ENCODE measurements at regions not wholly inside any gene's neighbourhood (a gene's known extent, or its start where the extent isn't known, plus 50 kb on each side); places are given as distances from the start of the nearest gene placed in this dataset.

DNA sequence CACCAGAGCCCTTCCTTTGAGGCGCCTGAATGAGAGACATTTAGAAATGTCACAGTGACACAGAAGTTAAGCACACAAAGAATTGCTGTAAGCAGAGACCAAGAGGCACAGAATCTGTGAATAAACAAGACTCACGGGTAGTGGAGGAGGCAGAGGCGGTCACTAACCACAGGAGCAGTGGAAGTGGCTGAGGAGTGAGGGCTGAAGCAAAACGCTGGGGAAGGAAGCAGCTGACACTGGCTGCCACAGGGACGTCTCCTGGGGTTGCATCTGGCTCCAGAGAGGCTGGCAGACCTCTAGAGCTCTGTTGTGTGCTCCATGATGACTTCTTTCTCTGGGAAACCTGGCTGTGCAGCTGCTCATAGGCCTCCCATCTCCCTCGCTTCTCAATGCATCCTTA lies 65.0 kb upstream of the SLC2A12 start:
- Histone ChIP-seq H3K27ac (no peak overlapping the region), H3K9me3 (peaks cover 0 to 2% (median 0%) of the 10 kb centered on the region in 3 donors), H3K4me1 (no peaks in the 10 kb centered on the region), H3K27me3 (peaks cover 16% of the 10 kb centered on the region), H3K36me3 (no peaks in the 10 kb centered on the region), H3K4me3 (no peak overlapping the region)
- no peak for ATAC-seq
- WGBS, 2 donors (ENCODE audit: low coverage in 1 of 2), result 62 to 64% methylated on average over 5 to 6 of the region's 6 CpGs
- TF ChIP-seq, protein P1, sequence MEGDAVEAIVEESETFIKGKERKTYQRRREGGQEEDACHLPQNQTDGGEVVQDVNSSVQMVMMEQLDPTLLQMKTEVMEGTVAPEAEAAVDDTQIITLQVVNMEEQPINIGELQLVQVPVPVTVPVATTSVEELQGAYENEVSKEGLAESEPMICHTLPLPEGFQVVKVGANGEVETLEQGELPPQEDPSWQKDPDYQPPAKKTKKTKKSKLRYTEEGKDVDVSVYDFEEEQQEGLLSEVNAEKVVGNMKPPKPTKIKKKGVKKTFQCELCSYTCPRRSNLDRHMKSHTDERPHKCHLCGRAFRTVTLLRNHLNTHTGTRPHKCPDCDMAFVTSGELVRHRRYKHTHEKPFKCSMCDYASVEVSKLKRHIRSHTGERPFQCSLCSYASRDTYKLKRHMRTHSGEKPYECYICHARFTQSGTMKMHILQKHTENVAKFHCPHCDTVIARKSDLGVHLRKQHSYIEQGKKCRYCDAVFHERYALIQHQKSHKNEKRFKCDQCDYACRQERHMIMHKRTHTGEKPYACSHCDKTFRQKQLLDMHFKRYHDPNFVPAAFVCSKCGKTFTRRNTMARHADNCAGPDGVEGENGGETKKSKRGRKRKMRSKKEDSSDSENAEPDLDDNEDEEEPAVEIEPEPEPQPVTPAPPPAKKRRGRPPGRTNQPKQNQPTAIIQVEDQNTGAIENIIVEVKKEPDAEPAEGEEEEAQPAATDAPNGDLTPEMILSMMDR (IDR thresholded peaks at IDR 0.05), result no peak
- TF ChIP-seq POLR2A (IDR thresholded peaks at IDR 0.05), result no peak
- no peak for TF ChIP-seq EP300 (IDR thresholded peaks at IDR 0.05)
- no peak for TF ChIP-seq POLR2AphosphoS5 (IDR thresholded peaks at IDR 0.05)

DNA sequence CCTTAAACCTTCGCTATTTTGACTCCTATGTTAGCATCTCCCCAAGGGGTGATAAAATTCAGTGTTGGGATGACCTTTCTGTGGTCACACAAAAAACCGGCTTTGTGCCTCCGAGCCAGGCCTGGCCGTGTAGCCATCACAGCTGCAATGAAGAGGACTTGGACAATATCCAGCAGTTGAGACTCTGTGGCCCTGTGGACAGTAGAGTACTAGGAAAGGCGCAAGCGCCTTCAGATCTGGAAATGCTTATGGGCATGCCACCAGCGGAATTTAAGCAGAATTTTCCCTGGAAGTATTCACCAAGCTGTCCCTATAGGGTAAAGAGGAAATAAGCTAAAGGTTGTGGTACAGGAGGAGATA lies 63.3 kb upstream of the SLC2A12 start:
- Histone ChIP-seq H3K4me3 (no peak overlapping the region), H3K9me3 (peaks cover 0 to 2% (median 0%) of the 10 kb centered on the region in 3 donors), H3K36me3 (no peaks in the 10 kb centered on the region), H3K27ac (no peak overlapping the region), H3K4me1 (no peaks in the 10 kb centered on the region), H3K27me3 (peaks cover 16% of the 10 kb centered on the region)
- WGBS, 2 donors (ENCODE audit: low coverage in 1 of 2), result 58 to 83% methylated on average over 3 to 4 of the region's 7 CpGs
- TF ChIP-seq POLR2AphosphoS5 (IDR thresholded peaks at IDR 0.05) (no peak), POLR2A (IDR thresholded peaks at IDR 0.05) (no peak)
- TF ChIP-seq, protein P1 (IDR thresholded peaks at IDR 0.05), result no peak
- no peak for ATAC-seq

DNA sequence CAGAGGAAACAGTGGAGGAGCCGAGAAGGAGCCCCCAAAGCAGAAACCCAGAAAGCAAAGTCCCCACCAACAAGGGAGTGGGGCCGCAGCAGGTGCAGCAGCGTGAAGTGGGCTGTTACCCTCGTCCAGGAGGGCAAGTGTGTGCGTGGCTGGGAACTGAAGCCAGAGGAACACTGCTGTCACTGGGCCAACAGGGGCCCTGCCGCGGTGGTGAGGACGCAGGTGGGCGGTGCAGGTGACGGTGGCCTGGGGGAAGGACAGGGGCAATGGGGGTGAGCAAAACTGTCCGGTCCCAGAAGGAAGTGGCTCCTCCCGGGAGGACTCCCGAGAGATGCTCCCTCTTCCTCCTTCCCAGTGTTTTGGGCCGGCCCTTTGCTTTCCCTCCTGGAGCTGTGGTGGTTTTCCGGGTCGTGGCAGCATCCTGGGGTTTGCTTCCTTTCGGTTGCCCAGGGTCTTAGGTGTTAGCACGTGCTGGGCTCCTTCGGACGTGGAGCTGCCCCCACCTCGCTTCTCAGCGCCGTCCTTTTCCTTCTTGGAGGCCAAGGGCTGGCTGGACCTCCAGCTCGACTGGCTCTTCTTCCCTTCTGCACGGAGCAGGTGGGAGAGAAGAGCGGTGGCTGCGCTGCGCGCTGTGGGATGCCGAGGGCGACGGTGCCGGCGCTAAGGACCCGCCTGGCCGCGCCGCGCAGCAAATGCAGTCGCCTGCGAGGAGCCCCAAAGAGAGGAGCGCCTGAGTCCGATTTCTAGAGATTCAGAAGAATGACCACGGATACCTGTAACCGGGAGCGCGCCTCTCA lies 62.7 kb upstream of the SLC2A12 start:
- TF ChIP-seq, protein P1 (IDR thresholded peaks at IDR 0.05), result no peak
- TF ChIP-seq POLR2A (IDR thresholded peaks at IDR 0.05) (no peak), POLR2AphosphoS5 (IDR thresholded peaks at IDR 0.05) (no peak), EP300 (IDR thresholded peaks at IDR 0.05) (no peak)
- H3K36me3 ChIP-seq, result no peaks in the 10 kb centered on the region
- H3K9me3 ChIP-seq, result peaks cover 0 to 2% (median 0%) of the 10 kb centered on the region in 3 donors
- H3K27ac ChIP-seq, result no peak overlapping the region
- ATAC-seq, result no peak
- peaks cover 16% of the 10 kb centered on the region for H3K27me3 ChIP-seq
- H3K4me3 ChIP-seq, result no peak overlapping the region
- WGBS, 2 donors (ENCODE audit: low coverage in 1 of 2), result 75% methylated on average over 2 to 6 of the region's 47 CpGs
- H3K4me1 ChIP-seq, result no peaks in the 10 kb centered on the region

DNA sequence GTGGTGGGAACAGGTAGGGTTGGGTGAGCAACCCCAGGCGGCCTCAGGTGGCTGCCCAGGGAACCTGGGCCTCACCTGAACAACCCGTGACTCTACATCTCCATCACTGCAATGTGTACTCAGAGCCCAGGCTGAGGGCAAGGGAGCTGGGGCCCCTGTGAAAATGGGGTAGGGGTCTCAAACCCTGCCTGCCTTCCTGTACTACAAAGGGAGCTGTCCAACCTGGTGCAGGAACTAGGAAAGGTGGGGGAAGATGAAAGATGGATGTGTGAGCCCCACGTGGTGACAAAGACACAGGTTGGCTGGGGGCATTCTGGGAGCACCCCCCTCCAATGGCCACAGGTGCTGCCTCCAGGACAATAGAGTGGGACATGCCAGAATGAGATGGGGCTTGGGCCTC lies 62.1 kb upstream of the SLC2A12 start:
- WGBS, 2 donors (ENCODE audit: low coverage in 1 of 2), result 66% methylated on average over 3 of the region's 3 CpGs; no CpG with 5 or more reads in 1 of the 2 donors

More for the DNA sequence above, 62.1 kb upstream of the SLC2A12 start:
- no peak for ATAC-seq
- no peak for TF ChIP-seq POLR2AphosphoS5 (IDR thresholded peaks at IDR 0.05)
- no peak for TF ChIP-seq EP300 (IDR thresholded peaks at IDR 0.05)
- TF ChIP-seq POLR2A (IDR thresholded peaks at IDR 0.05), result no peak
- TF ChIP-seq, protein P1 (IDR thresholded peaks at IDR 0.05), result no peak
- peaks cover 0 to 2% (median 0%) of the 10 kb centered on the region in 3 donors for H3K9me3 ChIP-seq
- H3K27me3 ChIP-seq, result peaks cover 16% of the 10 kb centered on the region
- H3K36me3 ChIP-seq, result no peaks in the 10 kb centered on the region
- no peak overlapping the region for H3K4me3 ChIP-seq
- H3K4me1 ChIP-seq, result no peaks in the 10 kb centered on the region
- no peak overlapping the region for H3K27ac ChIP-seq
